Aorta (tissue), 5 donors: ENCODE measurements at regions not wholly inside any gene's neighbourhood (a gene's known extent, or its start where the extent isn't known, plus 50 kb on each side); places are given as distances from the start of the nearest gene placed in this dataset.

ENCODE experiments used
- ATAC-seq: fragments of 200-7000 bp; cut with Tn5 transposase; one replicate; pipeline ENCODE4 v1.9.1; 2022; ENCODE audit warnings: moderate library complexity; ENCODE audit not compliant: low FRiP score
- DNase-seq, 2 donors: peaks; one replicate each; pipeline ENCODE4 v3.0.0-alpha.2; 2020
- H3K27ac ChIP-seq, 2 donors: one replicate each; pipeline ENCODE4 v1.5.1; 2013; ENCODE audit warnings: low read length in 2 of 2, mild to moderate bottlenecking in 2 of 2, moderate library complexity in 2 of 2, control low read depth in 1 of 2, inconsistent platforms in 1 of 2, low read depth in 1 of 2
- H3K27me3 ChIP-seq, 2 donors: one replicate each; pipeline ENCODE4 v1.6.1; 2013; ENCODE audit warnings: control low read depth in 1 of 2, low read length in 1 of 2, mild to moderate bottlenecking in 1 of 2, moderate library complexity in 1 of 2; ENCODE audit not compliant: insufficient read depth in 2 of 2, control insufficient read depth in 1 of 2
- H3K36me3 ChIP-seq, 2 donors: one replicate each; pipeline ENCODE4 v1.6.1; 2013; ENCODE audit warnings: control low read depth in 1 of 2, low read length in 1 of 2, mild to moderate bottlenecking in 1 of 2; ENCODE audit not compliant: insufficient read depth in 2 of 2, control insufficient read depth in 1 of 2
- H3K4me1 ChIP-seq, 2 donors: one replicate each; pipeline ENCODE4 v1.6.1; 2013; ENCODE audit warnings: low read length in 2 of 2, control low read depth in 1 of 2, mild to moderate bottlenecking in 1 of 2, moderate library complexity in 1 of 2; ENCODE audit not compliant: insufficient read depth in 2 of 2, control insufficient read depth in 1 of 2
- H3K4me3 ChIP-seq, 2 donors: one replicate each; pipeline ENCODE4 v1.5.1; 2013; ENCODE audit warnings: low read length in 2 of 2, control low read depth in 1 of 2, mild to moderate bottlenecking in 1 of 2
- H3K9me3 ChIP-seq: one replicate; pipeline ENCODE4 v1.6.1; 2013; ENCODE audit warnings: mild to moderate bottlenecking, low read length; ENCODE audit not compliant: control insufficient read depth
- WGBS, 2 donors: extraction: QIAGEN DNeasy Blood & Tissue Kit; methylation state at CpG; one replicate each; pipeline ENCODE4 v1.1.7; 2013; 5-methylcytosine and 5-hydroxymethylcytosine counted together
- intact Hi-C, 2 donors: fragments of 100-400 bp; cut with DNase I; formaldehyde crosslinking; loops; one replicate each; pipeline versions ENCODE4 v1.14.2 to v1.15.0; 2022
- donor health status: healthy with polysubstance abuse.
- donor health status: Bipolar disorder and iron deficiency.
- donor health status: DM: no; HTN: no; CAD: no.
- donor health status: DM: no; HTN: no; CAD: no.
- donor health status: DM: yes; HTN: yes; CAD: no.

DNA sequence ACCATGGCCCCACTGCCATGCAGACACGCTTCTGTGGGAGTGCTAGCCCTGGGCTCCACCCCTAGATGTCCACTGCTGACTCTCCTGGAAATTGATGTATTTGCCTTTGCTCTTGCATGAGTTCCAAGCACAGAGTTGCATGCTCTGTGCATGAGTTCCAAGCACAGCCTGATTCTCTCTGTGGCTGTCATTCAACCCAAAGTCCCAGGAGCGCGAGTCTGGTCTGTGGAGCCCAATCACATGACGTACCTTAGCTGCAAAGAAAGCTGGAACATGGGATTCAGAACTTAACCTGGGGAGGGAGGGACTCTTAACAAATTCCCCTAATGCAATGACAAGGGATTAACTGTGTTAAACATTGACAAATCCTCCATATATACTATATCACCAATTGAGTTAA is 114.3 kb upstream of the SLC24A3 start:
- WGBS, 2 donors: 89 to 95% methylated on average over 4 of the region's 4 CpGs
- Histone ChIP-seq H3K9me3 (no peaks in the 10 kb centered on the region), H3K27me3 (no peaks in the 10 kb centered on the region), H3K27ac (no peak overlapping the region), H3K36me3 (no peaks in the 10 kb centered on the region), H3K4me3 (no peak overlapping the region), H3K4me1 (no peaks in the 10 kb centered on the region)
- intact Hi-C loops: no loop called here
- DNase-seq (no peak), ATAC-seq (no peak)

DNA sequence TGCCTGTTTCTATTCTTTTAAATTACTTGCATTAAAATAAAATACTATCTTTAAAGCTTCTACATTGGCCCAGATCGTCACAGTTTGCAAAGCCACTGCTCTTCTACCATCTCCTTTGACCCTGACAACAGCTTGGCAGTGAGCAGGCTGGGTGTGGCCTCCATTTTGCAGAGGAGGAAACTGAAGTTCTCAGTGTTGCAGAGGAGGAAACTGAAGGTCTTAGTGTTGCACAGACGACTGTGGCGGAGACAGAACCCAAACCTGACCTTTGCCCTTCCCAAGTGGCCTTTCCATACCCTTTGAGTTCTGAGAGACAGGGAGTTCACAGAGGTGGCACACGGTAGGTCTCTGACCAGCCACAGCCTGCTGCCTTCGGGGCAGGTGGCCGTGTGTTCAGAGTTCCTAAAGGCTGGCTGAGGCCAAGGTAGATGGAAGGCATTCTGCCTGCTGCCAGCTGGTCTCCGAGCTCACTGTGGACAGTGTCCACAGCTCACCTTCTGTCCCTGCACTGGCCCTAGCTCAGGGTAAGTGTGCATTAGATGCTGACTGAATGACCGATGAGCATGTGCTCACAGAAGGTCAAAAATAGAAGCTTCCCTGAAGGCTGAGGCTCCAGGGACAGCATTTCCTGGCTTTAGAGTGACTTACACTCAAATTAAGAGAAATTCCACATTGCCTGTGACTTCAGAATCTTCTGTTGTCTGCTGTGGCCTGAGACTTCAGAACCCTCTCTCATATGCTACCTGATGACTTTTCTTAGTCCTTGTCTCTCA is 113.5 kb upstream of the SLC24A3 start:
- whole genome bisulfite sequencing, 2 donors: 81 to 83% methylated on average over 8 of the region's 8 CpGs
- Histone ChIP-seq H3K4me1 (no peaks in the 10 kb centered on the region), H3K9me3 (no peaks in the 10 kb centered on the region), H3K4me3 (no peak overlapping the region), H3K27me3 (no peaks in the 10 kb centered on the region), H3K27ac (no peak overlapping the region), H3K36me3 (no peaks in the 10 kb centered on the region)
- DNase-seq (no peak), ATAC-seq (no peak)
- intact Hi-C loops: no loop called here

GRCh38 chr20:19099596-19100545 is 112.6 kb upstream of the SLC24A3 start:
- no peak overlapping the region for H3K27ac ChIP-seq
- intact Hi-C loops: no loop called here
- DNase-seq (no peak), ATAC-seq (no peak)
- H3K4me1 ChIP-seq: no peaks in the 10 kb centered on the region
- no peaks in the 10 kb centered on the region for H3K36me3 ChIP-seq
- H3K27me3 ChIP-seq: no peaks in the 10 kb centered on the region
- no peaks in the 10 kb centered on the region for H3K9me3 ChIP-seq
- H3K4me3 ChIP-seq: no peak overlapping the region
- WGBS, 2 donors: 92% methylated on average over 18 of the region's 18 CpGs

DNA sequence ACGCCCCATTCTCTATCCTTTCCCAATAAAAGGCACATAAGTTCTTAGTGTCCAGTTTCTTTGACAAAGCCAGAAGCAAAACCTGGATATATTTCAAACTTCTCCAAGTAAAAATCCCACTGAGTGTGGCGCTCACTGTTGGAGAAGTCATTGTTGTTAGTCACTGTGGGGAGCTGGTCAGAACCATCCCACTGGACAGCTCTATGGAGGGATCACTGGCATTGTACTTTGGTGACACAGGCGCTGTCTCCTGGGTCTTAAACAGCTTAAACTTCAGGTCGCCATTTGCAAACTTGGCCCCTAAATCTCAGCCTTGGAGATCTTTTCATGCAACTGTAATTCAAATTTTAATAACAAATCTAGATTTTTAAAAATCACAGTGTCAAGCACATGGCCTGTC is 111.5 kb upstream of the SLC24A3 start:
- intact Hi-C loops: no loop called here
- DNase-seq (no peak), ATAC-seq (no peak)
- no peaks in the 10 kb centered on the region for H3K4me1 ChIP-seq
- WGBS, 2 donors: 86 to 92% methylated on average over 4 of the region's 4 CpGs
- H3K36me3 ChIP-seq: no peaks in the 10 kb centered on the region
- H3K27me3 ChIP-seq: no peaks in the 10 kb centered on the region
- no peaks in the 10 kb centered on the region for H3K9me3 ChIP-seq
- H3K27ac ChIP-seq: no peak overlapping the region
- H3K4me3 ChIP-seq: no peak overlapping the region

DNA sequence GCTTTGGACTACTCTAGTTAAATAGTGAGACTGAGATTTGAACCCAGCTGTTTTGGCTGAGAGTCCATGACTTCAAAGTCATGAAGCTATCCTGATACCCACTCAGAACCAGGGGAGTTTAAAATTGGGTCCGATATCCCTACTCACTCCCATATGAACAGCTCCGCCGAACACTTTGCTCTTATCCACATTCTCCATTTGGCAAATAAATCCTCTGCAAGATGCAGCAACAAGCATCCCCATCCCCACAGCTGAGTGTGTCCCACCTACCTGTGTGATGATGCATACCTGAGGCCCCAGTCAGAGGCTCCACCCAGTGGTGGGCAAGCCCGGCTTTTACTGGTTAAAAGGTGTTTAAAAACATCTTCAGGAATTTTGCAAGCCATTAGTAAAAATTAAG is 108.3 kb upstream of the SLC24A3 start:
- H3K27me3 ChIP-seq: no peaks in the 10 kb centered on the region
- no peak overlapping the region for H3K27ac ChIP-seq
- intact Hi-C loops: no loop called here
- 95 to 96% methylated on average over 4 of the region's 4 CpGs for WGBS, 2 donors
- ATAC-seq: no peak
- no peak overlapping the region for H3K4me3 ChIP-seq
- H3K36me3 ChIP-seq: no peaks in the 10 kb centered on the region
- no peaks in the 10 kb centered on the region for H3K9me3 ChIP-seq
- no peak for DNase-seq
- H3K4me1 ChIP-seq: no peaks in the 10 kb centered on the region

DNA sequence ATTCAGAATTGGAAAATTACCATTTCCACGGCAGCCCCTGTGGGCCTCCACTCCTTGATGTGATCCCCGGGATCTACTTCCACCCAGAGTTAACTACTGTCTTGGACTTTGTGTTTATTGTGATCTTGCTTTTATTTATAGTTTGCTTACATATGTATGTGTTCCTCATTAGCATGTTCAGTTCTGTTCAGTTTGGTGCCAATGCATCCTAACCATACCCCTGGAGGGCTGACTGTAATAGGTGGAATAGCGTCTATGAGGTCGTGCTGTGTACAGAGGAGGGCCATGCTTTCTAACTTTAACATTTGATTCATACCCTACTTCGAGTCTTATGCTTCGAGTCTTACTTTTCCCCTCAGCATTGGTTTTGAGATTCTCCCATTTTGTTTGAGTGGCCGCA is 104.3 kb upstream of the SLC24A3 start:
- 81 to 87% methylated on average over 7 of the region's 7 CpGs for WGBS, 2 donors

GRCh38 chr20:19110285-19110684 is 102.2 kb upstream of the SLC24A3 start:
- peaks cover 0 to 2% of the 10 kb centered on the region in 2 donors for H3K4me1 ChIP-seq
- H3K27me3 ChIP-seq: no peaks in the 10 kb centered on the region
- no peak overlapping the region for H3K27ac ChIP-seq
- H3K36me3 ChIP-seq: no peaks in the 10 kb centered on the region
- intact Hi-C loops: no loop called here
- ATAC-seq: no peak
- 96 to 98% methylated on average over 3 of the region's 3 CpGs for WGBS, 2 donors
- H3K4me3 ChIP-seq: no peak overlapping the region
- no peak for DNase-seq
- H3K9me3 ChIP-seq: no peaks in the 10 kb centered on the region

More for the DNA sequence above, 104.3 kb upstream of the SLC24A3 start:
- no peak for DNase-seq
- no peak for ATAC-seq
- peaks cover 0 to 2% of the 10 kb centered on the region in 2 donors for H3K4me1 ChIP-seq
- no peak overlapping the region for H3K4me3 ChIP-seq
- H3K36me3 ChIP-seq: no peaks in the 10 kb centered on the region
- intact Hi-C loops: no loop called here
- H3K9me3 ChIP-seq: no peaks in the 10 kb centered on the region
- H3K27ac ChIP-seq: no peak overlapping the region
- no peaks in the 10 kb centered on the region for H3K27me3 ChIP-seq

- H3K27me3 ChIP-seq: no peaks in the 10 kb centered on the region
- WGBS, 2 donors: 74 to 77% methylated on average over 7 of the region's 7 CpGs
- peaks cover 0 to 2% of the 10 kb centered on the region in 2 donors for H3K4me1 ChIP-seq
- DNase-seq (no peak), ATAC-seq (no peak)
- no peaks in the 10 kb centered on the region for H3K36me3 ChIP-seq
- no peak overlapping the region for H3K27ac ChIP-seq
- no peak overlapping the region for H3K4me3 ChIP-seq
- intact Hi-C loops: no loop called here
- H3K9me3 ChIP-seq: no peaks in the 10 kb centered on the region
Observed at GRCh38 chr20:19110881-19111460, 101.5 kb upstream of the SLC24A3 start.
